Anterior cingulate cortex (tissue), 58 donors: ENCODE measurements at regions not wholly inside any gene's neighbourhood (a gene's known extent, or its start where the extent isn't known, plus 50 kb on each side); places are given as distances from the start of the nearest gene placed in this dataset.

Source experiments
- DNase-seq, 58 donors: peaks; one replicate each; lab custom pipeline; 2025; lab: John Stamatoyannopoulos, UW

- no peak for DNase-seq
Measured at GRCh38 chr11:27604416-27604815, 95.8 kb downstream of the BDNF start.

- peak in 3 of 58 donors; percentile 9 to 28 (median 11) for DNase-seq
Measured at GRCh38 chr11:27603376-27603990, 96.8 kb downstream of the BDNF start.

- no peak for DNase-seq
Measured at GRCh38 chr11:27600656-27601055, 94.1 kb upstream of the LIN7C start.

- no peak for DNase-seq
Measured at GRCh38 chr11:27599217-27599616, 92.6 kb upstream of the LIN7C start.

- DNase-seq = no peak
Measured at GRCh38 chr11:27596802-27597201, 90.2 kb upstream of the LIN7C start.

GRCh38 chr11:27596388-27596787 lies 89.8 kb upstream of the LIN7C start:
- no peak for DNase-seq

- no peak for DNase-seq
Measured at GRCh38 chr11:27592098-27592780, 85.7 kb upstream of the LIN7C start.

GRCh38 chr11:27582621-27583020 lies 76.1 kb upstream of the LIN7C start:
- DNase-seq = no peak

GRCh38 chr11:27574342-27574741 lies 67.8 kb upstream of the LIN7C start:
- no peak for DNase-seq

- DNase-seq = no peak
Measured at GRCh38 chr11:27573024-27573423, 66.5 kb upstream of the LIN7C start.

- DNase-seq = no peak
Measured at GRCh38 chr11:27571154-27571810, 64.7 kb upstream of the LIN7C start.

GRCh38 chr11:27570542-27570941 lies 64.0 kb upstream of the LIN7C start:
- DNase-seq = no peak

- DNase-seq = no peak
Measured at GRCh38 chr11:27563641-27564040, 57.1 kb upstream of the LIN7C start.

- no peak for DNase-seq
Measured at GRCh38 chr11:27563201-27563600, 56.6 kb upstream of the LIN7C start.

- DNase-seq = no peak
Measured at GRCh38 chr11:27558401-27558800, 51.8 kb upstream of the LIN7C start.

GRCh38 chr11:27557226-27557625 lies 50.7 kb upstream of the LIN7C start:
- no peak for DNase-seq
